GM19238 (cell line): ENCODE measurements at regions not wholly inside any gene's neighbourhood (a gene's known extent, or its start where the extent isn't known, plus 50 kb on each side); places are given as distances from the start of the nearest gene placed in this dataset.
"Not testable (repeated sequence)": the region's sequence is repeated elsewhere in the genome, so short reads cannot be mapped to it uniquely, and the experiment has no call there.

Source experiments
- DNase-seq: peaks from one replicate; pipeline ENCODE4 v3.0.0; 2011; ENCODE audit warnings: low spot score; ENCODE audit not compliant: insufficient read length

- no peak for DNase-seq
These were observed 255.2 kb upstream of the DDHD1 start for GRCh38 chr14:53408175-53408879.

GRCh38 chr14:53406519-53406918 lies 253.4 kb upstream of the DDHD1 start:
- DNase-seq, result no peak

GRCh38 chr14:53401646-53402045 lies 248.5 kb upstream of the DDHD1 start:
- DNase-seq, result no peak

GRCh38 chr14:53399057-53399456 lies 245.9 kb upstream of the DDHD1 start:
- no peak for DNase-seq

- no peak for DNase-seq
These were observed 245.5 kb upstream of the DDHD1 start for GRCh38 chr14:53398616-53399015.

GRCh38 chr14:53395267-53395666 lies 242.1 kb upstream of the DDHD1 start:
- DNase-seq, result not testable (repeated sequence)

- DNase-seq, result no peak
These were observed 238.6 kb upstream of the DDHD1 start for GRCh38 chr14:53391631-53392285.

GRCh38 chr14:53391156-53391555 lies 238.0 kb upstream of the DDHD1 start:
- no peak for DNase-seq

GRCh38 chr14:53390008-53390407 lies 236.9 kb upstream of the DDHD1 start:
- DNase-seq, result no peak

- no peak for DNase-seq
These were observed 236.1 kb upstream of the DDHD1 start for GRCh38 chr14:53389202-53389601.

- DNase-seq, result no peak
These were observed 233.2 kb upstream of the DDHD1 start for GRCh38 chr14:53386362-53386761.

- no peak for DNase-seq
These were observed 231.4 kb upstream of the DDHD1 start for GRCh38 chr14:53384536-53384935.

- no peak for DNase-seq
These were observed 230.9 kb upstream of the DDHD1 start for GRCh38 chr14:53384073-53384472.

GRCh38 chr14:53381895-53382294 lies 228.8 kb upstream of the DDHD1 start:
- no peak for DNase-seq

GRCh38 chr14:53380867-53381225 lies 227.7 kb upstream of the DDHD1 start:
- no peak for DNase-seq

GRCh38 chr14:53380052-53380866 lies 227.1 kb upstream of the DDHD1 start:
- no peak for DNase-seq

- no peak for DNase-seq
These were observed 225.0 kb upstream of the DDHD1 start for GRCh38 chr14:53378142-53378541.

GRCh38 chr14:53376064-53376463 lies 222.9 kb upstream of the DDHD1 start:
- DNase-seq, result no peak

- DNase-seq, result no peak
These were observed 222.5 kb upstream of the DDHD1 start for GRCh38 chr14:53375599-53375998.

GRCh38 chr14:53368711-53369201 lies 215.6 kb upstream of the DDHD1 start:
- DNase-seq, result no peak

GRCh38 chr14:53368066-53368465 lies 214.9 kb upstream of the DDHD1 start:
- DNase-seq, result no peak

GRCh38 chr14:53367644-53368026 lies 214.5 kb upstream of the DDHD1 start:
- no peak for DNase-seq
